Superior temporal gyrus (tissue), 1 donor: ENCODE measurements at regions not wholly inside any gene's neighbourhood (a gene's known extent, or its start where the extent isn't known, plus 50 kb on each side); places are given as distances from the start of the nearest gene placed in this dataset.
"Not testable (repeated sequence)": the region's sequence is repeated elsewhere in the genome, so short reads cannot be mapped to it uniquely, and the experiment has no call there.

Experiments
- DNase-seq: peaks from one replicate; pipeline ENCODE4 v3.0.0-alpha.2; 2016; ENCODE audit errors: extremely low spot score

DNA sequence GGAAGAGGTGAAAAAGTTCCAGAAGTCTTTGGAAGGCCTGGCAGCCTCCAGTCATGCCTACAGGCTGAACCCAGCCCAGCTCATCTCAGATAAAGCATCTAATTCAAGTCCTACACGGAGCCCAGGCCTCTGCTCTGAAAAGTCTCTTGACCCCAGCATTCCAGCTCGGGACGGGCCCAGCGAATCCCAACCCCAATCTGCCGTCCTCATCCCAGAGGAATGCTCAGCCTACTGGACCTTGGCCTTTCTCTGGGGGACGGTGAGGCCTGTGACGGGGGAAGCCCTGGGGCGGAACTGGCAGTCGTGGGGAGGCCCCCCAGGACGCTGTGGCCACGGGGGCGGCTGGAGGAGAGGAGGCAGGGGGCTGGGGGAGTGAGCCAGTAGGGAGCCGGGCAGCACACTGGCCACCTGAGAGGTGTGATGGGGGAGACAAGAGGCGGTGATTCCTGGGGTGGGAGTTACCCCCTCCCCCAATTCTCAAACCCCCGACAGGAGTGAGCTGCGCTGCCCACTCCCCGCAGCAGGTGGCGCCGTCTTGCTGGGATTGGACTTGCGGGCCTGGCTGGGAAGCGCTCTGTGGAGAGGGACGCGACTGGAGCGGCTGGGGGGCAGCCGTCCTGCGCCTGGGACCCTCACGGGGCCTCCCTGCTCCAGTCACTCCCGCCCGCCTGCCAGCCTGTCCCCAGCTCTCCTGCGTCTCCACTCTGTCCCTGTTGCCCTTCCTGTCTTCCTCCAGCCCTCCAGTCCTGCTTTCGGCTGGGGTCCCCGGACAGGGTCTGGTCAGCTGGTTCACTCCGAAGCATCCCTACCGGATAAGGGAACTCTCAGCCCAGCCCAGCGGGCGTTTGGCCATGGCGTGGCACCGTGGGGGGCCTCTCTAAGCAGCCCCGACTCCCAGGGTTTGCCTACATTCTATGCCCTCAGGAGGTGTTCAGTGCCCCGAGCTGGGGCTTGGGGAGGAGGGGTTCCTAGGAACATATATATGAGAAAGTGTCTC, 182.6 kb upstream of the HAAO start:
- peak; percentile 55 for DNase-seq

- no peak for DNase-seq
Measured at GRCh38 chr2:42974169-42974720, 181.9 kb upstream of the HAAO start.

DNA sequence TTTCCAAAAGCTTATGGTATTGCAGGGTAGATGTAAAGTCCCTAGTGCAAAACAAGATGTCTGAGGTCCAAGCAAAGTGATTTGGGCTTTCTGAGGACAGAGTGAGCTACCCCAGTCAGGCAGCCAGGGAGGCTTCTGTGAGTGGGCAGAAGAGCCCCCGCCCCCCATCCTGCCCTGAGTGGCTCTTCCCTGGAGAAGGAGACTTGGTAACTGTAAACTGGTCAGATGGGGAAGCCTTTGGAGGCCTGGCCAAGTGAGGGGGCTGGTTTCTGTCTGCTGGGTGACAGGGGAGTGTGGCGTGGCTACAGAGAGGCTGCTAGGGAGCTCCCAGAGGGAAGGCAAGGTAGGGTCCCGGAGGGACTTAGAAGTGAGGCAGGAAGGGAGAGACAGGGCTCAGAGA, 181.3 kb upstream of the HAAO start:
- DNase-seq: no peak

- DNase-seq: not testable (repeated sequence)
Measured at GRCh38 chr2:42972933-42973516, 180.6 kb upstream of the HAAO start.

GRCh38 chr2:42971947-42972736, 179.8 kb upstream of the HAAO start:
- DNase-seq: no peak

DNA sequence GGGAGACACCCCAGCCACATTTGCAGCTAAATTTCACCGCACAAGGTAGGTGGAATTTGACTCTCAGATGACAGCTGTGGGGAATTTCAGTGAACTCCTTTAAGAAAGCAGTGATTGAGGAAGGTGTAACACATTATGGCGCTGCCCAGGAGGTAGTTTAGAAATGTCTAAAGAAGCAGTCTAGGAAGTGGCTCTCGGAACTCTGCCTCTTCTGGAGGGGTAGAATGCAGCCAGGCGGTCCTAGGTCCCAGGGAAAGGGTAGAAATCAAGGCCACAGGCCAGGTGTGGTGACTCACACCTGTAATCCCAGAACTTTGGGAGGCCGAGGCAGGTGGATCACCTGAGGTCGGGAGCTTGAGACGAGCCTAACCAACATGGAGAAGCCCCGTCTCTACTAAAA, 179.0 kb upstream of the HAAO start:
- DNase-seq: no peak

GRCh38 chr2:42970151-42970550, 177.8 kb upstream of the HAAO start:
- no peak for DNase-seq

DNA sequence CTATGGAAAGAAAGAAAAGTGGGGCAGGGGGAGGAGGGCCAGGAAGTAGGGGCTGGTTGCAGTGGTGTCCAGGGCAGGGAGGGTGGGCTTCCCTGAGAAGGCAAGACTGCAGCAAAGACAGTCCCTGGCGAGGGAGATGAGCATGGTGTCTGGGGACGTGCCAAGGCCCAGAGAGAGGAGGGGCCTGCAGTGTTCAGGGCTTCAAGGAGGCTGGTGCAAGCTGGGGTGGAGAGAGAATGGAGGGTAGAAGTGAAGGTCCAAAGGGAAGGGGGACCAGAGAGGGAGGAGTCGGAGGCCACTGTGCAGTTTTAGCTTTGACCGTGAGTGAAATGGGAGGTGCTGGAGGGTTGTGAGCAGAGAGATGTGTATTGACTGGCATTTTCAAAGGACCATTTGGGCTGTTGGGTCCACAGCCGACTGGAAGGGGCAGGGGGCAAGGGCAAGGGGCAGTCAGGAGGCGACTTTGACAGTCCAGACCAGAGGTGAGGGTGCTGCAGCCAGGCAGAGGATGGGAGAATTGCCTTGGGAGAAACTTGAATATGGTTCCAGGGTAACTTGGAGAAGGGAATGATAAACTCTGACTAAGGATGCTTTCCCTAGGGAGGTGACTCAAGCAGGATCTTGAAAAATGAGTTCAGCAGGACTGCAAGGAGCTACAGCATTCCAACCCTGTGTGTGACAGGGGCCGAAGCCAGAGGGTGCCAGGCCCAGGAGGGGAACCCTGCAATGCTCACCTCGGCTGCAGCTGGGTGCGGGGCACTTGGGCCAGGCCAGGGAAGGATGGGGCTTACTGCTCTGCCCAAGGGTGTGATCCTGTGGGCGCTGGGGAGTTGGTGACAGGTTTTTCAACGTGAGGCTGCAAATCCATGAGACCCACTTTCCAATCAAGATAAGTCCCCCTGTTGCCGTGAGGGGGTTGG, 177.1 kb upstream of the HAAO start:
- DNase-seq: no peak

DNA sequence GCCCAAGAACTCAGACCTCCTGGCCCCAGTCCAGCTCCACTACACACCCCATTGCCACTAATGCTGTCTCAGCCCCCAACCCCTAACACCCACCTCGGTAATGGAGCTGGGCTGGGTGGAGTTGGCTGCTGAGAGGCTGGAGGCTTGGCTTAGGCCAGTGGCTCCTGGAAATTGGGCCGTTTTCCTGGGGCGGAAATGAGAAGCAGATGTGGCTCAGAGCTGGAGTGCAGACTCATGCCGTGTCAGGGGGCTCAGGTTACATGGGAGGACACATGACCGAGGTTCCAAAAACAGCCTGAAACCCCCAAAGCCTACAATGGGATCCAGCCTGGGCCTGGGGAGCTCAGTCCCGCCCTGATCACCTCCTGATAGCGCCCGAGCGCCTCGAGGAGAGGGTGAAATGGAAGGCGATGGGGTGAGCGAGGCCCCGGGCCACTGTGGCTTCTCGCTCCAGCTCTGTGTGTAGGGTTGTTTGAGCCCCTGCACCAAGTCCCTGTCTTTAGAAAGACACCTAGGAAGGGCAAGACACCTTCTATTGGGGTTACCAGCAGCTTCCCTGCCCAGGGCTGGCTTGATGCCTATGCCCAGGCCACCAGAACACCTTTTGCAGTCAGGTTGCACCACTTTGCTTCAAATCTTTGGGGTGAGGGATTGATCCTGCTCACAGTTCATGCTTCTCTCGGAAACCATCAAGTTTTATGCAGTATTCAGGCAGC, 175.7 kb upstream of the HAAO start:
- no peak for DNase-seq

- no peak for DNase-seq
Measured at GRCh38 chr2:42965910-42966309, 173.5 kb upstream of the HAAO start.

- DNase-seq: no peak
Measured at GRCh38 chr2:42965196-42965595, 172.8 kb upstream of the HAAO start.

DNA sequence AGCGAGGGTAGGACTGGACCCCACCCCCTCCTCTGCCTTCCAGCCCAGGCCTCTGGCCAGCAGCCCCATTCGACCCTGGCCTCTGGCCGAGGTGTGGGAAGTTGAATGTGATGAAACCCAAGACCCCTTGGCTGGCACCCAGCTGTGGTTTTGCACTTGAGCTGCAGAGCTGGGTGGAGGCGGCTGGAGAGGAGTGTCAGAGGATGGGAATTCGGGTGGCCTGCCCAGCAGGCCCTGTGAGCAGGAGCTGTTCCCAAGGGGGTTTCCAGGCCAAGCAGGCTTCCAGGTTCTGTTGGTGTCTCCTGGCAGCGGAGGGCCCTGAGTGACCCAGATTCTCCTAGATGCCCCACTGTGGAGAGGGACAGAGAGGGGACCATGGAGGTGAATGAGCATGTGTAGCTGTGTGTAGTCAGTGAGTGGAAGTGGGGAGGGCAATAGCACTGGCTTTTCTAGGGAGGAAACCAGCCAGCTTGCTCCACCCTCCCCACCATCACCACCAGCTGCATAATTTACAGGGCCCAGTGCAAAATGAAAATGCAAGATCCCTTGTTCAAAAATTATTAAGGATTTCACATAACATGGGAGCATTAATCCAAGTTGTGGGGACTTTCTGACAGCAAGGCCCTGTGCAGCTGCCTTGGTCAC, 172.2 kb upstream of the HAAO start:
- no peak for DNase-seq

GRCh38 chr2:42963452-42964068, 171.2 kb upstream of the HAAO start:
- DNase-seq: no peak

DNA sequence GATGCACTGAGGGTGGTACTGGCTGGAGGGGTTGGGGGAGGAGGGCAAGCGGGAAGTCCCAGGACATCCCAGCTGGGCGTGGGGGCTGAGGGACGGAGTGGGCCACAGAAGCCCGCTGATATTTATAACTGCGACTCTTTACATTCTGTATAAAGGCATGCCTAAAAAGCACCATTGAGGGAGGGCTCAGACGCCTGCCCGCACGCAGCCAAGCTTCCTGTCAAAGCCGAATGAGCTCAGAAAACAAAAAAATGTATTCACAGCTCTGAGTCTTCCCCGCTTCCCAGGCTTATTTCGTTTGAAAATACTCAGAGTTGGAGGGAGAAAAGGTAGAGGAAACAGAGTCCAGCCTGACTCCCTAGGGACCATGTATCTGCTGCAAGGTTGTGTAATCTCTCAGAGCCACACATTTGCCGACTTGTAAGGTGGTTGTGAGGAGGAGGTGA, 170.1 kb upstream of the HAAO start:
- DNase-seq: no peak

DNA sequence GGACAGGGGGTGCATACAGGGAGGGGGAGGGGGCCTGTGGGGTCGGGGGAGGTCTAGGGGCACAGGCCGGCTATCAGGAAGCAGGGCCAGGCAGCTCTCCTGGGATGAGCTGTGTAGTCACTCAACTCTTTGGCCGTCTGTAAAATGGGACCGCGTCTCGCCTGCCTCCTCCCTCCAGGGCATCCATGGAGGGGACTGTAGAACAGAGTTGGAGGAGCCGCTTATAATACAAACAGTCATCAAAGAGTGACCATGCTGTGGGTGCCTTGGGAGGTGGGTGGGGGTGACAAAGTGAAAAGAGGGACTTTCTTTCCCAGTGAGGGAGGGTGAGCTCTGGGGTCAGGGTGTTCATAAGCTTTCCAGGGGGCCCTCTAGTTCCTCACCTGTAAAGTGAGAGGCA, 169.6 kb upstream of the HAAO start:
- no peak for DNase-seq

- DNase-seq: no peak
Measured at GRCh38 chr2:42961385-42961811, 169.0 kb upstream of the HAAO start.

GRCh38 chr2:42960842-42961180, 168.4 kb upstream of the HAAO start:
- no peak for DNase-seq

GRCh38 chr2:42960002-42960841, 167.8 kb upstream of the HAAO start:
- DNase-seq: no peak
